ENCODE measurements at regions not wholly inside any gene's neighbourhood (a gene's known extent, or its start where the extent isn't known, plus 50 kb on each side); places are given as distances from the start of the nearest gene placed in this dataset.

GRCh38 chr4:8694226-8694625 lies 101.7 kb downstream of the CPZ start:
- in situ Hi-C loops (cut with HindIII; ENCODE audit: low pct_unique_long_range_greater_than_20kb, low sequenced_read_pairs): no loop called here
- POLR2A ChIA-PET: no interaction called here

DNA sequence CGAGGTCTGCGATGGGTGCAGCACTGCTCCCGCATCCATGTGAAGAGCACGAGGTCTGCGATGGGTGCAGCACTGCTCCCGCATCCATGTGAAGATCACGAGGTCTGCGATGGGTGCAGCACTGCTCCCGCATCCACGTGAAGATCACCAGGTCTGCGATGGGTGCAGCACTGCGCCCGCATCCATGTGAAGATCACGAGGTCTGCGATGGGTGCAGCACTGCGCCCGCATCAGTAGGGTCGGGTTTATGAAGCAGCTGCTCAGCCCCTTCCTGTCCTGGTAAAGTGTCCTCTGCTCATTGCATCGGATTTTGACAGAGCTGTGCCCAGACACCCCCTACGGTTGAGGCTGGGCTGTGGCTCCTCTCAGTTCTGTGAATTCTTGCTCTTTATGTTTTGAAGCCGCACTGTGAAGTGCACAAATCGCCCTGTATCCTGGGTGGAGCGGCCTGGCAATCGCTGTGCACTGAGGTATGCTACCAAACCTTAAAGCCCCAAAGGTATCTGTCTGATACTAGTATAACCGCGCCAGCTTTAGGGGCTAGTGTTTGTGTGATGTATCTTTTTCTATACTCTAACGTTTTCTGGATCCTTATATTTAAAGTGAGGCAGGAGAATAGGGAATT lies 98.7 kb downstream of the CPZ start:
- H3K4me1 ChIP-seq (ENCODE audit: control insufficient read depth, insufficient read depth, low read length): no peaks in the 10 kb centered on the region
- H3K27me3 ChIP-seq (ENCODE audit: control insufficient read depth, insufficient read depth, low read length): peaks cover under 1% of the 10 kb centered on the region; the same call in 1 of the 2 replicates
- TF ChIP-seq POLR2AphosphoS5 (IDR thresholded peaks at IDR 0.05; ENCODE audit: low read depth, low read length) (no peak), SIN3A (IDR thresholded peaks at IDR 0.05; ENCODE audit: borderline replicate concordance, insufficient read depth, low read depth, low read length) (no peak), TCF7L2 (IDR thresholded peaks at IDR 0.05; ENCODE audit: low read depth, low read length) (no peak), CTCF (IDR thresholded peaks at IDR 0.05) (no peak)
- TF ChIP-seq, protein P1, sequence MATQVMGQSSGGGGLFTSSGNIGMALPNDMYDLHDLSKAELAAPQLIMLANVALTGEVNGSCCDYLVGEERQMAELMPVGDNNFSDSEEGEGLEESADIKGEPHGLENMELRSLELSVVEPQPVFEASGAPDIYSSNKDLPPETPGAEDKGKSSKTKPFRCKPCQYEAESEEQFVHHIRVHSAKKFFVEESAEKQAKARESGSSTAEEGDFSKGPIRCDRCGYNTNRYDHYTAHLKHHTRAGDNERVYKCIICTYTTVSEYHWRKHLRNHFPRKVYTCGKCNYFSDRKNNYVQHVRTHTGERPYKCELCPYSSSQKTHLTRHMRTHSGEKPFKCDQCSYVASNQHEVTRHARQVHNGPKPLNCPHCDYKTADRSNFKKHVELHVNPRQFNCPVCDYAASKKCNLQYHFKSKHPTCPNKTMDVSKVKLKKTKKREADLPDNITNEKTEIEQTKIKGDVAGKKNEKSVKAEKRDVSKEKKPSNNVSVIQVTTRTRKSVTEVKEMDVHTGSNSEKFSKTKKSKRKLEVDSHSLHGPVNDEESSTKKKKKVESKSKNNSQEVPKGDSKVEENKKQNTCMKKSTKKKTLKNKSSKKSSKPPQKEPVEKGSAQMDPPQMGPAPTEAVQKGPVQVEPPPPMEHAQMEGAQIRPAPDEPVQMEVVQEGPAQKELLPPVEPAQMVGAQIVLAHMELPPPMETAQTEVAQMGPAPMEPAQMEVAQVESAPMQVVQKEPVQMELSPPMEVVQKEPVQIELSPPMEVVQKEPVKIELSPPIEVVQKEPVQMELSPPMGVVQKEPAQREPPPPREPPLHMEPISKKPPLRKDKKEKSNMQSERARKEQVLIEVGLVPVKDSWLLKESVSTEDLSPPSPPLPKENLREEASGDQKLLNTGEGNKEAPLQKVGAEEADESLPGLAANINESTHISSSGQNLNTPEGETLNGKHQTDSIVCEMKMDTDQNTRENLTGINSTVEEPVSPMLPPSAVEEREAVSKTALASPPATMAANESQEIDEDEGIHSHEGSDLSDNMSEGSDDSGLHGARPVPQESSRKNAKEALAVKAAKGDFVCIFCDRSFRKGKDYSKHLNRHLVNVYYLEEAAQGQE (IDR thresholded peaks at IDR 0.05; ENCODE audit: insufficient read depth in 1 of 2, low read depth in 2 of 2, low read length in 1 of 2): no peak
- no peak overlapping the region for H3K4me3 ChIP-seq (ENCODE audit: low read depth in 2 of 2, low read length in 2 of 2)
- H3K9me3 ChIP-seq (ENCODE audit: control insufficient read depth, insufficient read depth, low read depth, low read length): no peaks in the 10 kb centered on the region
- ChIA-PET POLR2A (no interaction called here), CTCF (no interaction called here)
- ATAC-seq: no peak
- no peak for DNase-seq (ENCODE audit: low read depth, low spot score)
- no peak overlapping the region for H3K27ac ChIP-seq (ENCODE audit: low read length)
- intact Hi-C loops (cut with micrococcal nuclease; ENCODE audit: unreplicated experiment) (no loop called here), in situ Hi-C loops (cut with HindIII; ENCODE audit: low pct_unique_long_range_greater_than_20kb, low sequenced_read_pairs) (no loop called here)
- no TSS peak for BruUV-seq (replicated peaks)
- H3K36me3 ChIP-seq (ENCODE audit: control insufficient read depth, insufficient read depth, low read length): no peaks in the 10 kb centered on the region

More at GRCh38 chr4:8694226-8694625, 101.7 kb downstream of the CPZ start:
- no peak for ATAC-seq
- Histone ChIP-seq H3K36me3 (ENCODE audit: control insufficient read depth, insufficient read depth, low read length) (no peaks in the 10 kb centered on the region), H3K9me3 (ENCODE audit: control insufficient read depth, insufficient read depth, low read depth, low read length) (no peaks in the 10 kb centered on the region), H3K27me3 (ENCODE audit: control insufficient read depth, insufficient read depth, low read length) (no peaks in the 10 kb centered on the region; the same call in 1 of the 2 replicates), H3K27ac (ENCODE audit: low read length) (no peak overlapping the region), H3K4me1 (ENCODE audit: control insufficient read depth, insufficient read depth, low read length) (no peaks in the 10 kb centered on the region), H3K4me3 (ENCODE audit: low read depth in 2 of 2, low read length in 2 of 2) (no peak overlapping the region)
- no TSS peak for BruUV-seq (replicated peaks)
- intact Hi-C loops (cut with micrococcal nuclease; ENCODE audit: unreplicated experiment): no loop called here
- CTCF ChIA-PET: no interaction called here
- no peak for TF ChIP-seq CTCF (IDR thresholded peaks at IDR 0.05)
- no peak for TF ChIP-seq SIN3A (IDR thresholded peaks at IDR 0.05; ENCODE audit: borderline replicate concordance, insufficient read depth, low read depth, low read length)
- no peak for TF ChIP-seq TCF7L2 (IDR thresholded peaks at IDR 0.05; ENCODE audit: low read depth, low read length)
- TF ChIP-seq, protein P1 (IDR thresholded peaks at IDR 0.05; ENCODE audit: insufficient read depth in 1 of 2, low read depth in 2 of 2, low read length in 1 of 2): no peak
- TF ChIP-seq POLR2AphosphoS5 (IDR thresholded peaks at IDR 0.05; ENCODE audit: low read depth, low read length): no peak
- no peak for DNase-seq (ENCODE audit: low read depth, low spot score)
